CD4-positive, alpha-beta T cell treated with Interleukin-2 at 100 ng/mL for 4 hours (primary cell): ENCODE measurements at regions not wholly inside any gene's neighbourhood (a gene's known extent, or its start where the extent isn't known, plus 50 kb on each side); places are given as distances from the start of the nearest gene placed in this dataset.
"Not testable (repeated sequence)": the region's sequence is repeated elsewhere in the genome, so short reads cannot be mapped to it uniquely, and the experiment has no call there.

Experiments used
- DNase-seq: peaks from one replicate; pipeline ENCODE4 v3.0.0-alpha.2; 2020; ENCODE audit warnings: low spot score

- DNase-seq, result no peak
These were observed 71.9 kb downstream of the DYNAP start for GRCh38 chr18:54662986-54663385.

DNA sequence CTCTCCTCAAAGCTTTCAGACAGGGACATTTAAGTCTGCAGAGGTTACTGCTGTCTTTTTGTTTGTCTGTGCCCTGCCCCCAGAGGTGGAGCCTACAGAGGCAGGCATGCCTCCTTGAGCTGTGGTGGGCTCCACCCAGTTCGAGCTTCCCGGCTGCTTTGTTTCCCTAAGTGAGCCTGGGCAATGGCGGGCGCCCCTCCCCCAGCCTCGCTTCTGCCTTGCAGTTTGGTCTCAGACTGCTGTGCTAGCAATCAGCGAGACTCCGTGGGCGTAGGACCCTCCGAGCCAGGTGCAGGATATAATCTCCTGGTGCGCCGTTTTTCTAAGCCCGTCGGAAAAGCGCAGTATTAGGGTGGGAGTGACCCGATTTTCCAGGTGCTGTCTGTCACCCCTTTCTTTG is 78.7 kb downstream of the DYNAP start:
- DNase-seq, result not testable (repeated sequence)

DNA sequence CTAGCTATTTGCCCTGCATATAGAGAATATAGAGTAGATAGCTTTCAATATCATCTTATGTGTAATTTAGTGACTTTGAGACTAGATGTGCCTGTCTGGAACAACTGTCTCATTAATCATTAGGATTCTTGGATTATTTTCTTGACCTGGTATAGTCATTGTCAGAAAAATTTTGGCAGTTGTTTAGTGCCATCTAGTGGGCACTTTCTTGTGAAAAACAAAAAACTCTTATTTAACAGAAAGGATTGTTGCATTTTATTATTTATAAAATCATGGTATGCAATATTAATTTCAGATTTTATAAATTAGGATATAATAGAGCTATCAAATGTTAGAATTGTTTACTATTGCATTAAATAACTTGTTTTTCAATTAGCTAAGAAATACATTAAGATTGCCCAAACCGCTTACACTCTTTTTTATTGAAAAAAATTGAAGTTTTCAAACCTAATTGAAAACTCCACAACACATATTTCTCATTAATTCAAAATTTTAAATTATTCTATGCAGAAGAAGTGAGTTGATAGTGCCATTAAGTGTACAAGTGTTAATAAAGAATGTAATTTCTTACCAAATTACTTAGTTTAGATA is 80.3 kb downstream of the DYNAP start:
- DNase-seq, result peak; percentile 29

GRCh38 chr18:54672109-54672508 is 81.1 kb downstream of the DYNAP start:
- DNase-seq, result no peak

- DNase-seq, result no peak
These were observed 81.9 kb downstream of the DYNAP start for GRCh38 chr18:54672846-54673475.

DNA sequence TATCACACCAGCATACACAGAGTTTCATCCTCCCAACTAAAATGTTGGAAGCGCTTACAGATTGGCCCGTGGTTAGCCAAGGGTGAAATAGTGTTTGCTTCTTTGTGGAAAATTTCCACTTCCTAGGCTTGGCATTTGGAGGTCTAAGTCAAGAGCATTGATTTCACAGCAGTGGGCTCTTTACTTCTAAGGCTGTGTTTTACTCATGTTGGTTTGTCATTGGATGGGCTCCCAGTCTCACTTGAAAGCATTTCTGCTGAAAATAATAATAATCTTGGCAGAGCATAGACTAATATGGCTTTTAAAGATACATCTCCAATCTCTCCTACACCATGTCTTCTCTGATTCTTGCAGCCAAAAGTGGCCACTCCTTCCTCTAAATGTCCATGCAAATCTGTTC is 82.9 kb downstream of the DYNAP start:
- no peak for DNase-seq

- DNase-seq, result no peak
These were observed 84.0 kb downstream of the DYNAP start for GRCh38 chr18:54675076-54675475.

GRCh38 chr18:54679318-54680149 is 88.5 kb downstream of the DYNAP start:
- DNase-seq, result peak; percentile 30

DNA sequence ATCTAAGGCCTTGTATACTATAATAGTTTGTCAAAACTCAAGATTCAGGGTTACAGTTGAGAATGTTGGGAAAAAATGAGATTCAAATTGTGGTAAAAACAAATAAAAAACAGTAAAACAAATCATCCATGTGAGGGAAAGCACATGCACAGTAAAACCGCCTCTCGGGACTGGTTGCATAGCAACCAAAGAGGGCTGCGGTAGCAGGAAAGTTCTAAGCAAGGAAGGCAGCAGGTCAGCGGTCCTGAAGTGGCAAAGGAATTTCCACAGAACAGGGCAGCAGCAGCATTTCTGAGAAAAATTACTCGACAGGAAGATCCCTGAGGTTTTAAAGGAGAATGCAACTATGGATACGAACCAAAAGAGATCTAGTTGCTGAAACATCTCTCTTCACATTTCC is 93.7 kb downstream of the DYNAP start:
- no peak for DNase-seq

DNA sequence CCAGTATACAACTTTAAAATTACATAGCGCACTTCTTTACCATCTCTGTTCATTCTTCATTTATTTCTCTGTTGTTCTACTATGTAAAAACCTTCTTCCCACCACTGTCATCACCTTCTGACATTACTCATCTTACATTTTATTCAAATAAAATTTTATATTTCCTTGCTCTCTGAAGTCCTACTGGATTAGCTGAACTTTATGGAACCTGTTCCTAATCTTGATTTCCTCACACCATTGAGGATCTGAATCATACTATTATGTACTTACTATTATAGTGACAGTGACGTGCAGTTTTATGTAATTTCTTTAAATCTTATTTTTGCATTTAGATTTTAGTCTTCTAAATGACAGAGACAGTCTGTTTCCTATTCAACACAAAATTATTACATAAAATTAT is 98.3 kb downstream of the DYNAP start:
- DNase-seq, result no peak

GRCh38 chr18:54690198-54690597 is 99.2 kb downstream of the DYNAP start:
- DNase-seq, result no peak

- no peak for DNase-seq
These were observed 101.4 kb downstream of the DYNAP start for GRCh38 chr18:54692463-54692862.

DNA sequence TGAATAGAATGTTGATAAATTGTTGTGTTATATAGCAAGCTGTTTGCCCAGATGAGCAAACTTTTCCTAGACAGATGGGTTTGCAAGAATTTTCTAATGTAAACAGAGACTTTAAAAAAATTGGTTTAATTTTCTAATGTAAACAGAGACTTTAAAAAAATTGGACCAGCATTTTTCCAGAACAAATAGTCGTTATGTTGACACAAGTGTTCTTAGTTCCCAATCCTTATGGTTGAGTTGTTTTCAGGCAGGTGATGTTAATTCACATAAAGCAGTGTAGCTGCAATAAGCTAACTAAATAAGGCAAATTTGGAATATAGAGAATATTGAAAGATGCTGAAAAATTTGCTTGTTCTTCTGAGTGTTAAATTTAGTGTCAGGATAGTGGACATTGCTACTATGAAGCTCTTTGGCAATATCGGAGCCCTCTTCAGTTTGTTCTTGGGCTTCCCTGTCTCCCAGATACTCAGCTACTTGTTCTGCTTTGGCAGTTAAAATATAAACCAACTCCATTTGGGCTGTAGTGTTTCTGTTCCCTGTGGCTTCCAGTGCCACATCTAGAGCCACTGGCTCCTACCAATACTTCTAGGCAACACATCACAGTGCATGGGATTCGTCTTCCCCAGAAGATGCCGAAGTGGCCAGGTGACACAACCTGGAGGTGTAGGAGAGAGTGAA is 105.7 kb downstream of the DYNAP start:
- DNase-seq, result no peak

DNA sequence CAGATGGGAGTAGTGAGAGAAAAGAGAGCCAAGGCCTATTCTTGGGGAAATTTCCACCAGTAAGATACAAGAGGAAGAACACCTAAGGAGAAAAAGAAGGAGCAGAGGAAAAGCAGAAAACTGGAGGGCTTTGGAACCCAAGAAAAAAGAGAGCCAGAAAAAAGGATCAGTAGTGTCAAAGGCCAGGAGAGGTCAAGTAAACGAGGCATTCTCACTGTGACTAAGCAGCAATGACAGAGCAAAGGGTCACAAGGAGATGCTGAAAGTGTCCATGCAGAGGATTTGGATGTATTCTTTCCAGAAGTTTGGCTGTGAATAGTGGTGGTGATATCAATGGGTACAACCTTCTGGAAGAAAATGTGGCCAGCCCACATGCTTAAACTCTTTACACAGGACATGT is 109.5 kb downstream of the DYNAP start:
- DNase-seq, result no peak

- no peak for DNase-seq
These were observed 111.6 kb downstream of the DYNAP start for GRCh38 chr18:54702686-54703085.

DNA sequence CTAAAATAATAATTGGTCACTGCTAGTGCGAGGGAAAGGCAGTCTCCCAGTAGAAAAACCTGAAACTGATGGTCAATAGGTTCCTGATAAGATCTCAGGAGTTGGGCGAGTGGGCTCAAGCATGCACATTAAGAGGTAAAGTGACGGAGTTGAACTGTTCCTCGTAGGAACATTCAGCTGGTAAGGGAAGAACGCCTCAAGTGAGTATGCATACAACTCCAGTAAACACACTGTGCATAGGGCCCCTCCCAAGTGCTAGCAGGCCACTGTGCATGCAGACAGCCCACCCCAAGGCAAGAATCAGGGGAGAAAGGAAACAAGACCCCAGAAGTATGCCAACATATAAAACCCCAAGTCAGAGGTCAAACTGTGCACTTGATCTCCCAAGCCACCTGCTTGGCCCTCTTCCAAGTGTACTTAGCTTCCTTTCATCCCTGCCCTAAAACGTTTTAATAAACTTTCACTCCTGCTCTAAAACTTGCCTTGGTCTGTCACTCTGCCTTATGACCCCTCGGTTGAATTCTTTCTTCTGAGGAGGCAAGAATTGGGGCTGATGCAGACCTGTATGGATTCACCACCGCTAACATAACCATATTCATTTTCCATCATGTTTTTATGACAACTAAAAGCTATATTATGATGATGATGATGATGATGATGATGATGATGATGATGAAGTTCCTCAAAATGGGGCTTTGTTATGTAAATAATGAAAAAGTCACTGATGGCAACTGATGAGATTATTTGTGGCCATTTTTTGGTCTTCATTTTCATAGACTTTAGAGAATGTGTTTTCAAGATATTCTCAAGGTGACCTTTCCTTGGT is 118.0 kb upstream of the RAB27B start:
- no peak for DNase-seq

DNA sequence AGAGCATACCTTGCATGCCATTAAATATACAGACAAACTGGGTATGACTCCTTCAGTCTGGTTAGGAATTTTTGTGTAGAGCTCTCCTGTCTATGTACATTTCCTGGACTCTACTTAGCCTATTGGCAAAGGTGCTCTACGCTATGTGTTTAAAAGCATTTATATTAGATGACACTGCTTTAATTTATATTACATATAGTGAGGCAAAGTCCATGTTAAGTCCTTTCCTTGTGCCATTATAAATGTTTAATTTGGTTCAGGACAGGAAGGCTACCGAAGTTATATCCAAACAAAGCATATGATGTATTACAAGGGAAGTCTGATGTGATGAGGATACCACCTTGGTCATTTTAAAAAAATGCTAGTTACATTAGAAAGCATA is 117.4 kb upstream of the RAB27B start:
- DNase-seq, result no peak

DNA sequence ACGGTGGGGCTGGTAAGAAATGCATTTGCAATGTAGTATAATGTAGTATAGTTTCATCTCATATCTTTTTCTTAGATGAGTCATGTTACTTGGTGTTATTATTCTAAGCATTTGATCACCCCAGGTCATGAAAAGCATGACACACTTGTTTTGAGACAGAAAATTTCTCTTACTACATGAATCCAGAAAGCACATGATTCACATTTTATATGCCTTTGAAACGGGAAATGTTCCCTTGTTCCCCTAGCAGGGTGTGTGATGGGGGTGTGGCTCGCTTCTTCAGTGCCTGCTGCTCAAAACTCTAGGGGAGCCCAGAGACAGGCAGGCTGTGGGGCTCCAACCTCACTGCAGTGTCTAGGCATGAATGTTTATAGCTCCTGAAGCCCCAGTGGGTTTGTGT is 116.0 kb upstream of the RAB27B start:
- DNase-seq, result no peak

- no peak for DNase-seq
These were observed 115.5 kb upstream of the RAB27B start for GRCh38 chr18:54712758-54713157.

DNA sequence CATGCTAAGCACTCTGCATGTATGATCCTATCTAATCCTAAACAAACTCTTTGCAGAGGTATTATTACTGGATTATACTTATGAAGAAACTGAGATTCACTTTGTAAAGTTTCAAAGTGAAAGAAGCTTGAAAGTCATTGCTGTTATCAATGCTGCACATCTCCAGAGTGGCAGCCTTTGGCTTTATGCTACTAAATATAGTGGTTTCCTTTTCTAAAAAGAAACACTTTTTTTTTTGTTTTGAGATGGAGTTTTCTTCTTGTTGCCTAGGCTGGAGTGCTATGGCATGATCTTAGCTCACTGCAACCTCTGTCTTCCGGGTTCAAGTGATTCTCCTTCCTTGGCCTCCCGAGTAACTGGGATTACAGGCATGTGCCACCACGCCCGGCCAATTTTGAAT is 114.9 kb upstream of the RAB27B start:
- DNase-seq, result no peak

GRCh38 chr18:54714851-54715250 is 113.4 kb upstream of the RAB27B start:
- no peak for DNase-seq

DNA sequence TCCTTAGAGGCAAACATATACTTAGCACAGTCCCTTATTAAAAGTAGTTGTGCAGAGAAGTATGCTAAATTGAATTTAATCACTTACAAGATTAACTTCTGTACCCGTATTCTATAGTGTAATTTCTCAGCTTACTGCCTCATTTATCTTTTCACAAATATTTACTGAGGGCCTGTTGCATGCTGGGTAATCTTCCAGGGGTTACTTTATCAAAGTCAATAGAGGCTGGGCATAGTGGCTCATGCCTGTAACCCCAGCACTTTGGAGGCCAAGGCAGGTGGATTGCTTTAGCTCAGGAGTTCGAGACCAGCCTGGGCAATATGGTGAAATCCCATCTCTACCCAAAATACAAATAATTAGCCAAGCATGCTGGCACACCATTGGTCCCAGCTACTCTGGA is 111.7 kb upstream of the RAB27B start:
- DNase-seq, result no peak
